ENCODE measurements at regions not wholly inside any gene's neighbourhood (a gene's known extent, or its start where the extent isn't known, plus 50 kb on each side); places are given as distances from the start of the nearest gene placed in this dataset.
"Not testable (repeated sequence)": the region's sequence is repeated elsewhere in the genome, so short reads cannot be mapped to it uniquely, and the experiment has no call there.

DNA sequence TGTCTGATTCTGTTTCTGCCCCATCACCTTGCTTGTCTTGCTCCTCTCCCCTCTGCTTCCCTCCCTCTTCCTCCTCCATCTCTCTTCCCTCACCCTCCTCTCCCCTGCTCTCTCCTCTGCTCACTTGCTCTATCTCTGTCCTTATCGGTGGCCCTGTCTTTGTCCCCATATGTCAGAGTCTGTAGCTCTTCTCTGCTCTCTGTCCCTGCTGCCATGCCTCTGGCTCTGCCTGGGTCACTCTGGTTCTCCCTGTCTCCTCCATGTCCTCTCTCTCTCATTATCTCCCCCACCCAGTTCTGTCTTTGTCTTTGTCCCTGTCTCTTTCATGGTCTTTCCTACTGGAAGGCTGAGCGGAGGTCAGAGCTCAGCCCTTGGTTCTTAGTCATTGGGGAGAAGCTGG is 169.1 kb upstream of the NLRP1 start:
- no peak for DNase-seq

DNA sequence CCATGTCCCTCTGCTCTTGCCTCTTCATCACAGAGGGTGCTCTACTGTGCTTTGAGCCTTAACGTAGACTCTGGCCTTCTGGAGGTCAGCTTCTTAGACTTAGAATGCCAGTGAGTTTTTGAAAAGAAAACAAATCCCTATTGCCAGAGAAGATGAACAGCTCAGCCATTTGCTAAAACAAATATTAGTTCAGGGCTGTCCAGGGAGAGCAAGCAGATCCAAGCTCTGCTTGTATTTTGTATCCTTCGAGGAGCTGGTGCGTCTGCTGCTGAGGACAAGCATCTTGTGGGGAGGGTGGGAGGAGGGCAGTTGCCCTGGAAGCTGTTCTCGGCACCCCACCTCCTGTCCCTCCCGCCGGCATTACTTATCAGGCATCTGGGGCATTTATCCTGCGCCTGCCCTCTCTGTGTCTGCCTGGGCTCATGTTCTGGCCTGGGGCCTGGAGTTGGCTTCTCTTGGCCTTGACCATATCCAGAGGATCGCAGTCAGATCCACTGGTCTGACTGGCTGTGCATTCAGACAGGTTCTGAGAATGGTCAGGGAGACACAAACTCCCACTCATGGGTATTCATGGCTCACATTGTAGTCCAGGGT is 173.1 kb upstream of the NLRP1 start:
- no peak for DNase-seq

DNA sequence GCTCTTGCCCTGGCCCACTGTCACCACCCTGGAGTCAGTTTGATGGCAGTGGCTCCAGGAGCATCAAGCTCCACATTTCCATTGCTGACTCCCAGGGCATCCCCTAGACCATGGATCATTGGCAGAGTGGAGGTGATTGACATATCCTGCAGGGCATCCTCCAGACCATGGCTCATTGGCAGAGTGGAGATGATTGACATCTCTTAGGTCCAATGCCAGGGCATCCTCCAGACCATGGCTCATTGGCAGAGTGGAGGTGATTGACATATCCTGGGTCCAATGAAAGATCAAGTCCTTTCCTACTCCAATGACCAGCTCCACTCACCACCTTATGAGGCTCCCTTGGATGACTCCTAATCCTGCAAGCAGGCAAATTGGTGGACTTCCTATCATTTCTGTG is 174.3 kb upstream of the NLRP1 start:
- DNase-seq, result no peak

DNA sequence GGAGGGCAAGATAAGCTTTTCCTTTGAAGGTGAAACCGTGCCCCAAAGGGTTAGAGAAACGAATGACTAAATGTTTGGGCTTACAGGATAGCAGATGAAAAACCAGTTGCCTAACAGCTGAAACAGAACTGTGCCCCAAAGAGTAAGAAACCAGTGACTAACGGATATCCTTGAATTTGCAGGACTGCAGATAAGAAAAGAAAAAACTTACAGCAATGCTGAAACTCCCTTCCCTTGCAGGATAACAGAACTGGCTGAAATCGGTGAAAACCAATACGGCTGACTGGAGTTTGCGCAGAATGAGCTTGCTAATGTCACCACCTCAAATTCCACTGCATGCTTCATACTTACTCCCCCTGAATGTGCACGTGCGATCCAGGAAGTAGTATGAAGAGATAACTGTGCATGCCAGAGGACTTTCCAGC is 175.2 kb upstream of the NLRP1 start:
- DNase-seq, result no peak

DNA sequence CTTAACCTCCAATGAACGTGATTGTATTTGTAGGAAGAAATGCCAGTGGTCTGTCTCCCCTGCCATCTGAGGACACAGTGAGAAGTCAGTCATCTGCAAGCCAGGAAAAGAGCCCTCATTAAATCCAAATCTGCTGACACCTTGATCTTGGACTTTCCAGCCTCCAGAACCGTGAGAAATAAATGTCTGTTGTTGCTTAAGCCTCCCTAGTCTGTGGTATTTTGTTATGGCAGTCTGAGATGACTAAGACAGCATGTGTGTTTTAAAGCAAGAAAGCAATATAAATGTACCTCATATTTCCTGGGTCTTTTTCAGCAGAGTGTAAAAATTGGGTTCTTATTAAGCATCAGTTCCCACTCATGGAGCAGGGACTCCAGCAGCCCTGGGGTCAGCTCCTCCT is 177.9 kb upstream of the NLRP1 start:
- no peak for DNase-seq

DNA sequence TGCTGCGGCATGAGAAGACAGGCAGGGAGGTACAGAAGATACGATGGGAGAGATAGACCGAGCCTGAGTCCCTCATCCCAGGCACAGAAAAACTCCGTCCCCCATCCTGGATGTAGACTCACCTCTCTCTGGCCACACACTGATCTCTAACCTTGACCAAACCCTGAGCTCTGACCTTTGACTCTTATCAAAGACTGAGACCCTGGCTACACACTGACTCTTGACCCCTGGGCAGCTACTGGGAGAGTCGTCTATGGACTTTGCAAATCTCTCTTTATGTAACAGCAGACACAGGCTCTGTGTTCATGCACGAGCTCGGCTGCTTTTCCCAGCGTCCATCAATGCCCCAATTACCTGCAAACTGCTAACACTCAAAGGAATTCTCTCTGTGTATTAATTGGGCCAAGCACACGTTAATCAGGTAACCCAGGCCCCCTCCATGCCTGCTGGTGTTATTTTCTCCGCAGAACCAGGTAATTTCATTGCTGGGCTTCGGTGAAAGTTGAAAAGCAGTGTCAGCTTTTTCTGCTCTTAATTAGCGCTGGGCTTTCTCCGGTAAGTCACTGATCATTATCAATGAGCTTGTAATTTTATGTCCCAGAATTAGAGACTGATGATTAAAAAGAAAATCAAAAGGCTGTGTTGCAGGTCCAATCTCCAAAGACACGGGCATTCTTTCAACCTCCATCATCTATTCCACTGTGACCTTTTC is 179.4 kb upstream of the NLRP1 start:
- no peak for DNase-seq

DNA sequence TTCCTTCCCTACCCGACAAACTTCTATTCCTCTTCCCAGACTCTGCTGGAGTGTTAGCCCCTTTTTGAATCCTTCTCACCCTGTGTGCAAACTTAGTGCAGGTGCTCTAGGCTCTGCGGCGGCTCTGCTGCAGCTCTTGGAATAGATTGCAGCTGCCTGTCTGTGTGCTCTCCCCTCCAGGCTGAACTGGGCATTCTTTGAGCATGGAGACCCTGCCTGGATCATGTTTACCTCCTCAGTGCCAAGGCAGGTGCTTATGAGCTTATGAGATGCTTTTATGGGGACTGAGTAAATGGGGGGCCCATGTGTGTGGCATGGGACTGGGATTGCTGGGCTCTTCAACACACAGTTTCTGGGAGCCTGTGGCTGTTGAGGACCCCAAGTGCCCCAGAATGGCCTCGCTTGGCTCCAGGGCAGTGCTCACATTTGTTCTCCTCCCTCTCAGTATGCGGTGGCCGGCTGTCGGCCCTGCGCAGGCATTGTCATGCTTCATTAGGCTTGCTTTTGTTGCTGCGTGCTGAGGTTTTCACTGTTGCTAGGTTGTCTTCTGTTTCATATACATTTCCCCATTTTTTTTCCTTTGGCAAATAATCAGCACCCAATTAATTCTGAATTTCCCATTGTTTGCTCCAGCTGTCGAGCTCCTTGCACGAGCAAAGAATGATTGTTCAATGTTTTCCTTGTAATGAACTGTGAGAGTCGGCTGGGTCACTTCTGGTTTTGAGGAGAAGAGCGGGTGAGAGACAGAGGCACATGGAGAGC is 185.5 kb upstream of the NLRP1 start:
- DNase-seq, result no peak

DNA sequence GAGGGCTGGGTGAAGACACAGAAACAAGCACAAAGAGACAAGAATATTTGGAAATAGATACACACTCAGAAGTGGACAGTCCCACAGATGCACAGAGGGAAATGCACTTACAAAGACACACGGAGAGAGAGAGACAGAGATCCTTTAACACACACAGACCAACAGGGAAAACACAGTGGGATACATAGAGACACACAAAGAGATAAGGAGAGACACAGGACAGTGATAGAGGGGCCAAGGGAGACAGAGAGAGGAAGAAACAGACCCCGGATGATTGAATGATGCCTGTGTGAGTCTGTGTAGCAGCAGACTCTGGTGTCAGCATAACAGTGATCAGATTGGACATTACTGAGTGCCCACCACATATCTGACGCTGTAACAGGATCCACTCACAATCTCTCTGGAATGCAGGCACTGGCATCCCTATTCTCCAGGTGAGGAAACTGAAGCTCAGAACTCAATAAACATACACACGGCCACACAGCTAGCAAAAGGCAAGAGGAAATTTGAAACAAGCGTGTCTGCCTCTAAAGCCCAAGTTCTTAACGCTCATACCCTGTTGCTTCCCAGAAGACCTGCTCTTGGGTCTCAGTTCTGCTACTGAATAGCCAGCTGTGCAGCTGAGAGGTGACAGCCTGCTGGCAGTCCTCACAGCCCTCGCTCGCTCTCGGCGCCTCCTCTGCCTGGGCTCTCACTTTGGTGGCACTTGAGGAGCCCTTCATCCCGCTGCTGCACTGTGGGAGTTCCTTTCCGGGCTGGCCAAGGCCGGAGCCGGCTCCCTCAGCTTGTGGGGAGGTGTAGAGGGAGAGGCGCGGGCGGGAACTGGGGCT is 186.3 kb upstream of the NLRP1 start:
- DNase-seq, result no peak

DNA sequence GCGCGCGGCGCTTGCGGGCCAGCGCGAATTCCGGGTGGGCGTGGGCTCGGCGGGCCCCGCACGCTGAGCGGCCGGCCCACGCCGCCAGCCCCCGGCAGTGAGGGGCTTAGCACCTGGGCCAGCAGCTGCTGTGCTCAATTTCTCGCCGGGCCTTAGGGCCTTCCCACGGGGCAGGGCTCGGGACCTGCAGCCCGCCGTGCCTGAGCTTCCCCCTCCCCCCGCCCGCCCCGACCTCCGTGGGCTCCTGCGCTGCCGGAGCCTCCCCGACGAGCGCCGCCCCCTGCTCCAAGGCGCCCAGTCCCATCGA is 186.9 kb upstream of the NLRP1 start:
- not testable (repeated sequence) for DNase-seq

DNA sequence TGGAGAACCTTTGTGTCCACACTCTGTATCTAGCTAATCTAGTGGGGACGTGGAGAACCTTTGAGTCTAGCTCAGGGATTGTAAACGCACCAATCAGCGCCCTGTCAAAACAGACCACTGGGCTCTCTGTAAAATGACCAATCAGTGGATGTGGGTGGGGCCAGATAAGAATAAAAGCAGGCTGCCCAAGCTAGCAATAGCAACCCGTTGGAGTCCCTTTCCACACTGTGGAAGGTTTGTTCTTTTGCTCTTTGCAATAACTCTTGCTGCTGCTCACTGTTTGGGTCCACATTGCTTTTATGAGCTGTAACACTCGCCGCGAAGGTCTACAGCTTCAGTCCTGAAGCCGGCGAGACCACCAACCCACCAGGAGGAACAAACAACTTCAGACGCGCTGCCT is 187.7 kb upstream of the NLRP1 start:
- DNase-seq, result not testable (repeated sequence)

DNA sequence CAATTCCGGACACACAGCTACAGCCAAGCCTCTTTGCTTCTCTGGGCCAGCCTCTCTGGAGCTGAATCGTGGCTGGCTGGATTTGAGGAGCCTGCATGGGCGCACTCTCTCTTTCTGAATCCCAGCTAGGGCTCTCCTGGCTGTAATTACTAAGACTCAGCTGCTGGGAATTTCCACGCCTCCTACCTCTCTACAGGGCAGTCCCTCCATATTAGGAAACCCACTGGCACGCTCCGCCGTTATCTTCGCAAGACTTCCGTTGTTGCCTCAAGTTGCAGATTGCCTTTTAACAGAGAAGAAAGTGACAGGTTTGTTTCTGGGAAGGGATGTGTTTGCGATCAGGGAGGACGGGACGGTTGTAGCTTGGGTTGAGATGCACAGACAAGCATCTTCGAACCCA is 188.4 kb upstream of the NLRP1 start:
- DNase-seq, result no peak

DNA sequence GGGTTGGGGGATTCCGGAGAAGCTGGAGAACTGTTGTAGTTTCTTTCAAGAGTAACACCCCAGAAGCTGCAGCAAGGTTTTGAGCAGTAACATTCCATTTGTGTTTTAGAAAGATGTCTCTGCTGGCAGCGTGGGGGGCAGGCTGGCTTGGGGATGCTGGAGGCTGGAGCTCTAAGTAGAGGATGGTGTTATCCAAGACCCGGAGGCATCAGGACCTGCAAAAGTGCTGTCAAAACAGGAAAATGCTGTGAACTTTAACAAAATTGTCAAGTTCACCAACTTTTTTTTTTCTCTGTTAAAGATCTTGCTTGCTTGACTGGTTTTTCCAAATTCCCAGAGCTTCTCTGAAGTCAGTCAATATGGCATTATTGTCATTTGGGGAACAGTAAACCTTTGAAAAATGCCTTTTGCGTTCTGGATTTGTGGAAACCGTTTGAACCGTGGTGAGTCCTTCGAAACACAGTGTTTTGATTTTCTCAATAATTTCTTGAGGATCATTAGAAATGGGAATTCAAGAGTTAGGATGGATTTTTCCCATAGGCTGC is 189.6 kb upstream of the NLRP1 start:
- DNase-seq, result no peak

DNA sequence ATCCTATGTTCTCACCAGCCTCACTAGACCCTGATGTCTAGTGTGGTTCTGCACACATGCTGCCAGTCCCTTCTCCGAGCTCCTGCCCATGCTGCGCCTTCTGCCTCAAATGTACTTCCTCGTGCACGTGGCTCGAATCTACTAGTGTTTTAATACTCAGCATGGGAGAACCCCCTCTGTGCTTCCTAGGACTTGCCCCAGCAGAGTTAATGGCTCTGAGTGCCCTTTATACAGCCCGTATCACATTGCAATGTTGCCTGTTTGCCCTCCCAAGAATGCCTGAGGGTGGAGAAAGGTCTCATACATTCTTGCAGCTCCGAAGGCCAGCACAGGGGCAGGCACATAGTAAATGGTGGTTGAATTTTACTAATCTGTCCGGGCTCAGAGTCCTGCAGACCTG is 190.8 kb upstream of the NLRP1 start:
- no peak for DNase-seq

DNA sequence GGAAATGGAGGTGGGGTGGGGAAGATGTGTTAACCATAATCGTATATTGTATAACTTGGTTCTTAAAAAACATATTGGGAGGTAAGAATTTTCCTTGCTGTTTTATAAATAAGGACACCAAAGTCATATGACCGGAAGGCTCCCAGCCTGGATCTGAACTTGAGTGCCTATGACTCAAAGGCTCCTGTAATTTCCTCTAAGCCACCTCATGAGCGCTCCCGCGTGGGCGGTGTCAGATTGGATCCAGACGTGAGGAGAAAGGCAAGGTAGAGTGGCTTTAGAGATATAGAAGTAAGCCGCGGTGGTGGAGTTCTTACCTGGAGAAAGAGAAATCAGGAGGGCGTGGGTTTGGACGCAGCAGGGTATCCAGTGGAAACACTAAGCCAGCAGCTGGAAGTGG is 196.2 kb upstream of the NLRP1 start:
- no peak for DNase-seq

DNA sequence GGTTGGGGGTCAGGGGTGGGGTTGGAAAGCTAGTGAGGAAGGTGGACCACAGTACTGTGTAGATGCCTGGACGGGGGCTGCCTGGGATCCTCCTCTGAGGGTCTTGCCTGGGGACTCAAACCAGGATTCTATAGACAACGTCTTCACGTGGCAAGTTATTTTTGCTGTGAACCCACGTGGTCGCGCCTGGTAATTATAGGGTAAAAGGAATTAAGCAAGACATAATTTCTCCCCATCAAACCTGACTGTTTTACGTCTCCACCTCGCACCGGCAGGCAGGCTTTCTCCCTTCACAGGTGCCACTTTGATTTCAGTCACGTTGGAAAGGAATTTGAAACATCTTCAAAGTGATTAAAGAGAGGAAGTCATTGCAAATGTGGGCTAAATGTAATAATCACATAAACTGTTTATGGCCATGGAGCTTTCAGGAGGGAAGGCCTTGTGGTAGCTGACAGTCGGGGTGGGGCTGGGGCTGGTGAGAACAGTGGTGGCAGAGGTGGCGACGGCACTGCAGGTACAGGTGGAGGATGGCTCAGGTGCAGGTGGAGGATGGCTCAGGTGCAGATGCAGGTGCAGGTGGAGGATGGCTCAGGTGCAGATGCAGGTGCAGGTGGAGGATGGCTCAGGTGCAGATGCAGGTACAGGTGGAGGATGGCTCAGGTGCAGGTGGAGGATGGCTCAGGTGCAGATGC is 197.1 kb upstream of the NLRP1 start:
- DNase-seq, result no peak

DNA sequence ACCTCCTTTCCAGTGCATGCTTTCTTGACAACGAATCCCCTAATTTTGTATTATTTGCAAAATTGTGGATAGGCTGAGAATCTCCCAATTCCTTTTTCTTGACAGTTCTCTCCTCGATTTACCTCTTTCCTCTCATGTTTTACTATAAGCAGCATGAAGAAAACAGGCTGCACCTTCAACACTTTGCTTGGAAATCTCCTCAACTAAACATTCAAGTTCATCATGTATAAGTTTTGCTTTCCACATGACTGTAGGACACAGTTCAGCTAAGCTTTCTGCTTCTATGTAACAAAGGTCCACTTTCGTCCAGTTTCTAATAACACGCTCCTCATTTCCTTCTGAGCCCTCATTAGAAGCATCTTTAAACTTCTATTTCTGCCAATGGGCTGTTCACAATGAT is 199.0 kb upstream of the NLRP1 start:
- no peak for DNase-seq

DNA sequence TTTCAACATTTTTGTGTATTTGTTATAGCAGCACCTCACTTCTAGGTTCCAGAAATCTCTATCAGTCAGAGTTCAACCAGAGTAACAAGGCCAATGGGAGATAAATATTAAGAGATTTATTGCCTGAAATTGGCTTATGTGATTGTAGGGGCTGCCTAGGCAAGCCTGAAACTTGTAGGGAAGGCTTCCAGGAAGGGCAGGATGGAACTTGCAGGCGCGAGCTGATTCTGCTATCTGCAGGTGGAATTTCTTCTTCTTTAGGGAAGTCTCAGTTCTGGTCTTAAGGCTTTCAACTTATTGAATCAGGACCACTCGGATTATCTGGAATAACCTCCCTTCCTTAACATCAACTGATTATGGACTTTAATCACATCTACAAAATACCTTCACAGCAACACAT is 199.5 kb upstream of the NLRP1 start:
- DNase-seq, result no peak

DNA sequence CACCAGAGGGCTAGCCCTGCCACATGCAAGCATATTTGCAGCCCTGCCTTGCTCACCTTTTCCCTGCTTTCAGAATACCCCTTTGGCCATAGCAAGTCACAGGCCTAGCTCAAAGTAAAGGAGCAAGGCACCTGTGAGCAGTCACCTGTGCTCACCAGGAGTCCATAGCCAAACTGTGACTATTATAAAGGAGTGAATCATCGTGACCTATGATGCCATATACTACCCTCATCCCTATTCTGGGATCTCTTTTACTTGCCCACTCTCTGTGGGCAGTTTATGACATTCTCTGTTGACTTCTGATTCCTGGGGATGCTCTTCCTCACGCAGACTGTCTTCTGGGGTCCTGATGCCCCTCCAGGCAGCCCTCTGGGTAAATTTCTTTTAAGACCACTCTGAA is 200.5 kb upstream of the NLRP1 start:
- no peak for DNase-seq

DNA sequence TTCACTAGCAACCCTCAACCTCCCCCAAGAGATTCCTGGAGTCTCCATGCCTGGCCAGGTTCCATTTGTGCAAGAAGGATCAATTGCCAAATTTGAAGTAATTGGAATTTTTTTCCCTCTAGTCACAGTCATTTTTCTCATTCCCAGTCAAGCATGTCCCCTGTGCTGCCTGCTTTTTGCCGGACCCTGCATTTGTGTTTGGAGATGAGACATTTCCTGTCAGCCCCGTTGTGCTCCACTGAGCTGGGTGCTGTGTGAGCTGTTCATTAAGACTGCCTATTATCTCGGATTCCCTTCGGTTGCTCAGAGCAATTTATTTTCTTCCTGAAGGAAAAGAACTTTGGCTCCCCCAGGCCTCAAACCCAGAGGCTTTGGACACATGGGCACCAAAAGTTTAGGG is 201.0 kb upstream of the NLRP1 start:
- DNase-seq, result no peak

DNA sequence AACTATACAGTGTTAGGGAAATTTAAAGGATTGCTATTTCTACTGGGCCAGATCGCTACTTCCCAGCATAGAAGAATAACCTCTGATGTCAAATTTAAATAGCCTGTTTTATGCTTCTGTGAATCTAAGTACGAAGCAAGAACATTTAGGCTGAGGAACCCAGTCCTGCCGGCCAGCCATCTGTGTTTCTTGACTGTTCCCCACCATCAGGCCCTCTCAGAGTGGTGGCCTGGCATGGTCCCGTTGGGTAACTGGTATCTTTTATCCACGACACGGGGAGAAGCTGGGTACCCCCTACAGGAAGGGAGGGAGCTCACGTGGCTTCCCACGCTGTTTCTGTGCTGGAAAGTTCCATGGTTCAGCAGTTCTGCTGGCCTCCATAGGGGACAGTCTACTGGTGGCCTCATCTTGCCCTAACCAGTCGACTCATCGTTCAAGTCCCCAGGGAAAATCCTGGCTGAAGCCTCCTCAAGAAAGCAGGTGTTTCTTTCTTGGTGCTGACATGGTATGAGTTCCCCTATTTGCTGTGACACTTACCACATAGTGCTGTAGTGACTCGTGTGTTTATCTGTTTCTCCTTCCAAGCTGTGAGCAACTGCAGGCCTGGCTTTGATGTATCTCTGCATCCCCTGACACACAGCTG is 201.7 kb upstream of the NLRP1 start:
- DNase-seq, result no peak

DNA sequence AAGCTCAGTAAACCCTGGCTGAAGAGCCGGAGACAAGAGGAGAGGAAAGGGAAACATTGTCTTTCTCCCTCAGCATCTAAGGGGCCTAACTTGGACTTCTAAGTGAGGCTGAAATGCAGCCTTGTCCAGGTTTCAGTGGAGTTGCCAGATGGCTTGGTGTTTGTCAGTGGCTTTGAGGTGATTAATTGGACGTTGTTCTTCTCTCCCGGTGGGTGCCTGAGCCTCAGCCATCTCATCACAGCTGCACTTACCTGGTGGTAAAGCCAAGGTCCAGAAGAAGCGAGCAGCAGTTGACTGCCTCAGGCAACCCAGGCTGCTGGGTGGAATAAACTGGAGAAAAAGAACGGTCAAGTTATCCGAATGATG is 202.2 kb upstream of the NLRP1 start:
- no peak for DNase-seq

DNA sequence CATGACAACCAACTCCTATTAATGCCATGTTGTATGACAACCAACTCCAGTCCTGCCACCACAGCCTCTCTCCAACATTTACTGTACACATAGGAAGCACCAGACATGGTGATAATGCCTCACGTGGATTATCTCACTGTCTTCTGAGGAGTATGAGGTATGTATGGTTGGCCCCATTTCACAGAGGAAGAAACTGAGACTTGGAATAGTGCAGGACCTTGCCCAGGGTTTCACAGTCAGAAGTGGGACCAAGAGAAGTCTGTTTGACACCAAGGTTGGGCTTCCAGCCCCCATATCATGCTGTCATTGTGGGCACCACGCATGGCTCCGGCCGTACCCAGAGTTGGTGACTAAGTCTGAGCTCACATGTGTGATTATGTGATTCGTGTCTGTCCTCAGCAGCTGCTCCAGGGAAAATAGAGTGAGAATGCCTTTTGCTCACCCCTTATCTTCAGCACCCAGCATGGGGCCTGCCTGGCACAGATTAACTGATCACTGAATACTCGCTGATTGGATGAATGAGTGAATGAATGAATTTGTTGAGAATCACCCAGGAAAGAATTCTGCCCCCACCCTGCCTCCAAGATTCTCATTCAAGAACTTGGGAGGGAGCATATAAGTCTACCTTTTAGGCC is 204.1 kb upstream of the NLRP1 start:
- no peak for DNase-seq

Data from CD4-positive, alpha-beta T cell treated with Interleukin-6 for 4 hours (primary cell).